Stomach (tissue), 4 donors: ENCODE measurements at regions not wholly inside any gene's neighbourhood (a gene's known extent, or its start where the extent isn't known, plus 50 kb on each side); places are given as distances from the start of the nearest gene placed in this dataset.

Experiments
- POLR2A ChIP-seq, 4 donors: fragments of 450-650 bp; IDR thresholded peaks; one replicate each; pipeline ENCODE4 v1.6.1; 2016; ENCODE audit warnings: antibody characterized with exemption in 4 of 4, control low read depth in 2 of 4, mild to moderate bottlenecking in 1 of 4, moderate library complexity in 1 of 4
- POLR2AphosphoS5 ChIP-seq, 3 donors: sonication (generic); formaldehyde crosslinking; IDR thresholded peaks; one replicate each; pipeline ENCODE4 v1.6.1; 2016; ENCODE audit warnings: antibody characterized with exemption in 3 of 3
- TF ChIP-seq, protein P1 (sequence below), 7 experiments: fragments of 450-650 bp in 4 of 7; fragments of 200-600 bp in 3 of 7; sonication (generic) in 3 of 7; IDR thresholded peaks; one replicate each; pipeline ENCODE4 v1.5.1; 2016 to 2019; ENCODE audit warnings: antibody characterized with exemption in 7 of 7, control low read depth in 2 of 7, mild to moderate bottlenecking in 1 of 7

GRCh38 chr7:25770670-25771069, 381.3 kb upstream of the NFE2L3 start:
- TF ChIP-seq POLR2A (IDR thresholded peaks at IDR 0.05) (no peak), POLR2AphosphoS5 (IDR thresholded peaks at IDR 0.05) (no peak)
- TF ChIP-seq, protein P1, sequence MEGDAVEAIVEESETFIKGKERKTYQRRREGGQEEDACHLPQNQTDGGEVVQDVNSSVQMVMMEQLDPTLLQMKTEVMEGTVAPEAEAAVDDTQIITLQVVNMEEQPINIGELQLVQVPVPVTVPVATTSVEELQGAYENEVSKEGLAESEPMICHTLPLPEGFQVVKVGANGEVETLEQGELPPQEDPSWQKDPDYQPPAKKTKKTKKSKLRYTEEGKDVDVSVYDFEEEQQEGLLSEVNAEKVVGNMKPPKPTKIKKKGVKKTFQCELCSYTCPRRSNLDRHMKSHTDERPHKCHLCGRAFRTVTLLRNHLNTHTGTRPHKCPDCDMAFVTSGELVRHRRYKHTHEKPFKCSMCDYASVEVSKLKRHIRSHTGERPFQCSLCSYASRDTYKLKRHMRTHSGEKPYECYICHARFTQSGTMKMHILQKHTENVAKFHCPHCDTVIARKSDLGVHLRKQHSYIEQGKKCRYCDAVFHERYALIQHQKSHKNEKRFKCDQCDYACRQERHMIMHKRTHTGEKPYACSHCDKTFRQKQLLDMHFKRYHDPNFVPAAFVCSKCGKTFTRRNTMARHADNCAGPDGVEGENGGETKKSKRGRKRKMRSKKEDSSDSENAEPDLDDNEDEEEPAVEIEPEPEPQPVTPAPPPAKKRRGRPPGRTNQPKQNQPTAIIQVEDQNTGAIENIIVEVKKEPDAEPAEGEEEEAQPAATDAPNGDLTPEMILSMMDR (IDR thresholded peaks at IDR 0.05), result no peak
